GM19099 (cell line): ENCODE measurements at regions not wholly inside any gene's neighbourhood (a gene's known extent, or its start where the extent isn't known, plus 50 kb on each side); places are given as distances from the start of the nearest gene placed in this dataset.

ENCODE experiments used
- POLR2A ChIP-seq: IDR thresholded peaks from 3 replicates; pipeline ENCODE4 v1.6.1; 2011; ENCODE audit warnings: low read depth; ENCODE audit not compliant: insufficient read length; ENCODE audit errors: extremely low read depth

DNA sequence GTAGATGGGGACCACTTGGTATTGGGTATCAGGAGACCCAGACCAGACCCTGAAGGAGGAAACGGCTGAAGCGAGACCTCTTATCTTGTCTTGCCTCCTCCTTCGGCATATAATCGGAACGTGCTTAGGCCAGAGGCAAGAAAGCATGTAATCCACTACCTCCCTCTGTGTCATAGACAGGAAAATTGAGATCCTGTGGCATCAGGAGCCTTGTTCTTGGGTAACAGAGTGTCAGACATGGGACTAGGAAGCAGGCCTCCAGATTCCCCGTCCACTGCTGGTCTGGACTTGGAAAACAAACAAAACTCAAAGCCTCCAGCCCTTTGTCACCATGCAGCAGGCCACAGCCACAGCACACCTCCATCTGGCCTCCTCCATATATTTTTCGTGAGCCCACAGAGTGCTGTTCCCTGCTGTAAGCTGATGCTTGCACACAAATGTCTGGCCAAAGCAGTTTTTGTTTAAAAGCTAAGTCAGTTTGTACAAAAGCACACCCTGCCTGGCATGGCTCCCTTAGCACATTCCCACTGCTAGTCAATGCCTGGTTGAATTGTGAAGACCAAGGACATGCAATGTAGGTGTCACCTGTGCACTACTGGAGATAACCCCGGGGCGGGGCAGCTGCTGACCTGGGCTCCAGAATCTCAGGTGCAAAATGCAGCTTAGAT lies 510.9 kb downstream of the RPS24 start:
- no peak for TF ChIP-seq POLR2A

DNA sequence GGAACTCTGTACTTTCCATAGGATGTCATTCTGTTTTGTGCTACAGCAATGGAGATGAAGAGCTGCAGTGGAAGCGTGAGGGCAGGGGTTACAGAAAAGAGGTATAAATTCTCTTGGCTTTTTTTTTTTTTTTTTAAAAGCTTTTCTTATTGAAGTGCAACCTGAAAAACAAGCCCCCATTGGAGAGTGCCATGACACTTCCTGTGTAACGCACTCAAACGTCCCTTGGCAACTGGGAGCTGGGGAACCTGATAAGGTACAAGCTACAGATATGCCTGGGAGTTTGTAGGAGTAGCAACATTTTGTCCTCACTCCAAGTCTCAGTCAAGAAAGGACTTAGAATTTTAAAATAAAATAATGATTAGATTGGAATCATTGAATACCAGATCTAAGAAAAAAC lies 512.1 kb downstream of the RPS24 start:
- no peak for TF ChIP-seq POLR2A

DNA sequence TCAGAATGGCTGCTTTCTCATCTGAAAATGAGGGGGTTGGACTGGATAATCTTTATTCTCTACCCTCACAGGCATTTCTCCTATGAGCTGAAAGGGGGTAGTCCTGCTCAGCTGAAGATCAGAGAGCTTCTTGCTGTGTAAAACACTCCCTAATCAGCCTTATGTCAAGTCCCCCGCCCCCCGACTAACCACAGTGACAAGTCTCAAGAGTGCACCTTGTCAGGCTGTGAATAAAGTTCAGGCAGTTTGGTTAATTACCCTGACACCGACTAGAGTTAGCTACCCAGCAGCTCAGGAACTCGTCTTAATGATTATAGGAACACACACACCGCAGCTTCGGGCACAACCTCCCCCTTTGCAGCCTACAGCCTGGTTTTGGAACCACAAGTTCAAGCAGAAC lies 513.7 kb downstream of the RPS24 start:
- no peak for TF ChIP-seq POLR2A

DNA sequence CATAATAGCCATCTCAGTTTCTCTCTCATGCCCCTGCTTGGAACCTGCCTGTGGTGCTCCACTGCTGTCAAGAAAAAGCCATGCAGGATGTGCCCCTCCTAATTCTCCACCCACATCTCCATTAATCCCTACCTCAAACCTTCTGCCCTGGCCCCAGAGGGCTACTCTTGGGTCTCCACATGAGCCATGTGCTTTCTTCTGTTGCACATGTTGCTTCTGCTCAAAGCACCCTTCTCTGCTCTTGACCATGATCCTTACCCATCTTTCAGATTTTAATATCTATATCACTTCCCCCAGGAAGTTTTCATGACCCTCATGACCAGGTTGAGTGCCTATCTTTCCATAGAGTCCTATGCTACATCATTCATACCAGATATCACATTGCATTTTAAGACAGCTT lies 514.2 kb downstream of the RPS24 start:
- TF ChIP-seq POLR2A, result no peak

DNA sequence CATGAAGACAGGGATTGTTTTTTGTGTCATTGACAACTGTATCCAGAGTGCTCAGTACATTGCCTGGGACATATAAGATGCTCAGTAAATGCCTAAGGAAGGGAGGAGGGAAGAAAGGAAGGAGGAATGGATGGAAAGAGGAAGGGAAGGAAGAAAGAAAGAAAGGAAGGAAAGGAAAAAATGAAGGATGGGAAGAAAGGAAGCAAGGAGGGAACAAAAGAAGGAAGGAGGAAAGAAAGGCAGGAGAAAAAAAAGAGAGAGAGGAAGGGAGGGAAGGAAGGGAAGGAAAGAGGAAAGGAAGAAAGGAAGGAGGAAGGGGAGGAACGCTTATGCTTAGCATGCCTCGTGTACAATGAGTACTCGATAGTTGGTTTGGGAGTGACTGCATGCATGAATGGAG lies 514.7 kb downstream of the RPS24 start:
- no peak for TF ChIP-seq POLR2A

DNA sequence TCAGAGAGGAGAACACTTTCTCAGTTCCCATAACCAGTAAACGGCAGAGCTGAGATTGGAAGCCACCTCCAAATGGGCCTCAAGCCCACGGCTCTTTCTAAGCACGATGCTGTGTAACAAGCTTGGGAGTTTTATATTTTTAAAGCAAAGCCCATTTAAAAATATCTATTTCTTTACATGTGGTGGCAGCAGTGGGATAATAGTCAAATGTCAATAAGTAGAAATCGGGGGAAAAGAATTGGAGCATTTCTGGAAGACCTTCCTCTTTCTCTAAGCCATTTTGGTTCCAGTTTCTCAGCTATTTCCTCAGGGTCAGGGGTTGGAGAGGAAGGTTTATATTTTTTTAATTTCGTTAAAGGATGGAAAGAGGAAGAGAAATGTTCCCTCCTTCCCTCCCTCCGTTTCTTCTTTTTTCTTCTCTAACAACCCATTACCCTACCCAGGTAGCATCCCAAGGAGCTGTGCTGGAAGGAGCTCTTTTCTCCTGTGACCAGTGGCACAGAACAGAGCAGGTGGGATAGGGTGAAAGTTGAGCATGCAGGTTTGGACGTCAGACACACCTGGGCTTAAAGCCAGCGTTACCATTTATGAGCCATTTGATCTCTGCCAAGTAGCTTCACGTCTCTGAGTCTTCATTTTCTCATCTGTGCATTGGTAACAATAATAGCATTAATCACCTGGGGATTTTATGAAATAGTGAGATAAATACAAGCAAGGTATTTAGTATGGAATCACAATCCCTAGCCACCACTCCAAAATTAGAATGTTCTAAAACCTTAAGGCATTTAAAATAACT lies 515.7 kb downstream of the RPS24 start:
- TF ChIP-seq POLR2A, result no peak

DNA sequence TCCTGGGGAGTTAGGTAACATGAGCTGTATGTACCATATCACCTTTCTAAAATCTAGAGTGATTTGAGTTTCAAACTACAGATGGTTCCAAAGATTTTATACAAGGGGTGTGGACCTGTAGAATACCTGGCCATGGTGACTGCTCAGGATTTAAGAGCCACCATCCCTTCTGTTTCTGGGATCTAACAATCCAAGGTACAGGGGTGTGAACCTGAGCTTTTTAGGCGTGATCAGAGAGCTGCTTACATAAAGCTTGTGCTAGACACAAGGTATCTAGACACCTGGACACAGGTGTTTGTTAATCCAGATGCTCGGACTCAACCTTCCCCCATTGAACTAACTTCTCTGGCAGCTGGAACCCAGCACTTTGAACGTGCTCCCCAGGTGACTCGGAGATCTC lies 516.4 kb downstream of the RPS24 start:
- no peak for TF ChIP-seq POLR2A

DNA sequence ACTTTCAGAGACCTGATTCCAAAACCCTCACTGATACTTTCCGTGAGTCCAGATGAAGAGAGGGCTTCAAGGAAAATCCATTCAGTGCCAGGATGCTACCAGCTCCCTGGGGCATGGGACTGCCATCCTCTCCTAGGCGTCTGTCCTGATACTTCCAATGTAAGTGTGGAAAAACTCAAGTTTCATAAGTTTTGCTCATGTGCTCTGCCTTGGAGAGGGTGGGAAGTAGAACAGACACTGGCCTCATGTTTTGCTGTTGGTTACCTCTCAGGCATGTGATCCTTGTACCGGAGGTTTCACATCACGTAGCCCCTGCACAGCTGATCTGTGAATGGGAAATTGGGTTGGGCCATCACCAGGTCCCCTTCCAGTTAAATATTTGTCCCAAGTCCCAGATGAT lies 517.1 kb downstream of the RPS24 start:
- no peak for TF ChIP-seq POLR2A

DNA sequence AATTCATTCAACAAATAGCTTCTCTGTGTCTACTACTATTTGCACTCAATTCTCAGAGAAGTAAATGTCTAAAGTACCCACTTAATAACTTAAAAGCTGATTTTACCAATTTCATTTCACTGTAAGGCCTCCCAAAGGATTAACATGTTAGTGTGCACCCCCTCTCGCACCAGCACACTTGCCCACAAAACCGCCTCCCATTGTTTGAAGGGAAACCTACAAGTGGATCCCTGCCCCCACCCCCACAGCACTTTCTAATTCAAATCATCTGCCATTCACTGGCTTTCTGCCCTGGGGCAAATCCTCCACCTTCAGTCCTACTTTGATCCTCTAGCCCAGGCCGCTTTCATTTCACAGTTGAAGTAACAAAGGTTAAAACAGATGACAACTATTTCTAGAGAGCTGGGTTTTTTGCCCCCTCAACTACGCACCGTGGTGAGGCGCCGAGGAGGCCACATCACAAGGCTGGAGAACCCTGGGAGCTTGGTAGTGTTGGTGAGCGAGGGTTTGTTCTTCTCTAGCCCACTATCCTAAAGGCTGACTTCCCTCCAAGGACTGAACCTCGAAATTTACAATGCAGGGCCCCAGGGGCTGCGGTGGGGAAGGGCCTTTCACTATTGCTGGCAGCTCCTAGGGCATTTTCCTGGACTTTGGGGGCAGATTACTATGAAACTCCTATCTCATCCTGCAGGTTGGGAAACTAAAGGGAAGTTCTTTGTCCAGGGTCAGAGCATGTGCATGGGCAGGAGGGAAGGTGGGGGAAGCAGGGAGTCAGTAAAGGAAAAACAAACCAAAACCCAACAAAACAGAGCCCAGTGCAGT lies 517.4 kb upstream of the ZMIZ1 start:
- no peak for TF ChIP-seq POLR2A

DNA sequence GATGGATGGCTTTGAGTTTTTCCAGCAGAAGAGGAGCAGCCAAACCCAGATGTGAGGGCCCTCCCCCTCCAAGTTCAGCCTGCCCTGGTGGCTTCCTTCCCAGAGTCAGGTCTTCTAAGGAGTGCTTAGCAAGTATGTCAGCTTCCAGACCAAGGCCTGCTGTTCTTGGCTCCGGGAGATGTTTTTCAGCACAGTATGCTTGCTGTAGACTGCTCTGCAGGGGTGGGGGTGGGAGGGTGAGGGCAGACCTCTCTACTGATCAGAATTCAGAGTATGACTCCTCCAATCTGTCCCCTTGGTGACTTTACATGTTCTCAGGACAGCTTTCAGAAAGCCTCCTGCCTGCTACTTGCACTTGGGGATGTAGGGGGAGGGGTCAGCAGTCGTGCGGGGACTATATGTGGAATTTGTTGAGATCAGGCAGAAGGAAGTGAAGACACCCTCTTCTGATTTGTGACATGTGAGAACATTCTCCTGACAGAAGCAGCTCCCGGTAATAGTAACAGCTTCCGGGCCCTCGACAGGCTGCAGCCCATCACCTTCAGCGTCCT lies 516.4 kb upstream of the ZMIZ1 start:
- no peak for TF ChIP-seq POLR2A

DNA sequence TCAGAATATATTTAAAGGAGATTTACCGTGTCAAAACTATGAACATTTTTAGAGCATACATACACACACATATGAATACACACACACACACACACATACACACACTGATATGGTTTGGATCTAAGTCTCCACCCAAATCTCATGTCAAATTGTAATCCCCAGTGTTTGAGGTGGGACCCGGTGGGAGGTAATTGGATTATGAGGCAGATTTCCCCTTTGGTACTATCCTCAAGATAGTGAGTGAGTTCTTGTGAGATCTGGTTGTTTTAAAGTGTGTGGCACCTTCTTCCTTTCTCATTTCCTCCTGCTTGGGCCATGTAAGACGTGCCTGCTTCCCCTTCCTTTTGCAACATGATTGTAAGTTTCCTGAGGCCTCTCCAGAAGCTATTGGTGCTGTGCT lies 515.0 kb upstream of the ZMIZ1 start:
- TF ChIP-seq POLR2A, result no peak

DNA sequence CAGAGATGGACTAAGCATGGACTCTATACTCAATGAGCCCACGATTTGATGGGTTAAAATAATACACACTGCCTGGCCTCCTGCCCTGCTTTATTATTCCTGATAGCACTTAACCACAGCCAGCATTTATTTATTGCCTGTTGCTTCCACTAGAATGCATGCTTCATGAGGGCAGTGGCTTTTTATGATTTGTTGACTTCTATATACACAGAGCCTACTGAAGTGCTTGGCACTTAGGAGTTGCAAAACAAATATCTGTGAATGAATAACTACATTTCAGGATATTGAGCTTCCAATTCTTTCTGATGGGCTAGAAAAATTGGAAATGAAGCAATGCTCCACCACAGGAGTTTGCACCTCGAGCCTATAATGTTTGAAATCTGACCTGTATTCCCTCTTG lies 513.6 kb upstream of the ZMIZ1 start:
- TF ChIP-seq POLR2A, result no peak

DNA sequence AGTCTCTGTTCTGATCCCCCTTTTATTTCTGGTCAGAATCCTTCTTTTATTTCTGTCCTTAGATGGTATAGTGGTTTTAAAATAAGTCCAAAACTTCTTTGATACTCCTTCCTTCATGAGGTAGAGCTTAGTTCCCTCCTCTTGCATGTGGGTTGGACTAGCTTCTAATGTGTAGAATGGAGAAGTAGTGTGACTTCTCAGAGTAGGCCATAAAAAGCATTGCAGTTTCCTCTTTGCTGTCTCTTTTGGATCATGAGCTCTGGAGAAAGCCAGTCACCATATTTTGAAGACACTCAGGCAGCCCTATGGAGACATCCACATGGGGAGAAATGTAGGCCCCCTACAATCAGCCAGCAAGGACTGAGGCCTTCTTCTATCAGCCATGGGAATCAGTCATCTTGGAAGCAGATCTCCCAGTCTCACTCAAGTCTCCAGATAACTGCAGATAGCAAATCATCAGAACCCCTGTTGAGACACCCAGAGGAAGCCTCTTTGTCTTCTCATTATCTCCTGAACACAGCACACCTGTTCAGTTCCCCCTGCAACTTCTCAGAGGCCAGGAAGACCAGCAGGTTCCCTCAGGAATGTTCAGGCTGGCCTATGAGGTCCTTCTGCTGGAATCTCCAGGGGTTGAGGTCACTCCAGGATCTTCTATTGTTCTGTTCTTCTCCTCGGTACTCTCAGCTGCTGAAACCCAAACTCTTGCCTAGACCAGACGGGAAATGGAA lies 511.9 kb upstream of the ZMIZ1 start:
- TF ChIP-seq POLR2A, result no peak

DNA sequence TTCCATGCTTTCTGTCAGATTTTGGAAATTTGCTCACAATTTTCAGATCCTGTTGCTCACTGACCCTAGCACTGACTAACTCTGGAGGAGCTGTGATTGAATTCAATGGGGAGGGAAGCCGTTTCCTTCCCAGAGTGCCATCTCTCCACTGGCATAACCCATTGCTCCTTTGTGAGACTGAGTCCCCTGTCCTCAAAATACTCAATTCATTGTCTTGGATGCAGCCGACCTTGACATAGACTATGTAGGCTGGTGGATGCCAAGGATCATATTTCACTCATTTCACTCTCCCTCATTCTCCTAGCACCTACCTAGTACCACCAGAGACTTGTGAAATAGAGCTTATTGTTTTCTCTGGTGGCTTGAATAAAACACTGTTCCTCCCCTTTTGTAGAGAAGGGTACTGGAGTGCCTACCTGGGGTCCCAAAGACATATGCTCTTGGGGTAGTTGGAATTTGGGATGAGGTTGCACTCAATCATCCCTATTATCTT lies 511.3 kb upstream of the ZMIZ1 start:
- TF ChIP-seq POLR2A, result no peak
